Right cardiac atrium (tissue), 5 donors: ENCODE measurements at regions not wholly inside any gene's neighbourhood (a gene's known extent, or its start where the extent isn't known, plus 50 kb on each side); places are given as distances from the start of the nearest gene placed in this dataset.

ENCODE experiments used
- ATAC-seq, 2 donors: fragments of 200-7000 bp; cut with Tn5 transposase; one replicate each; pipeline versions ENCODE4 v1.8.0 to v1.9.1; 2020; ENCODE audit warnings: moderate library complexity in 2 of 2, mild to moderate bottlenecking in 1 of 2
- DNase-seq, 3 donors: peaks; one replicate each; pipeline ENCODE4 v3.0.0-alpha.2; 2020
- H3K27ac ChIP-seq: one replicate; pipeline ENCODE4 v1.5.1; 2013; ENCODE audit warnings: mild to moderate bottlenecking, low read length, control low read depth, moderate library complexity
- H3K27me3 ChIP-seq: one replicate; pipeline ENCODE4 v1.6.1; 2013; ENCODE audit not compliant: control insufficient read depth, insufficient read depth
- H3K4me1 ChIP-seq: one replicate; pipeline ENCODE4 v1.6.1; 2013; ENCODE audit warnings: low read length; ENCODE audit not compliant: control insufficient read depth, insufficient read depth
- H3K4me3 ChIP-seq: one replicate; pipeline ENCODE4 v1.5.1; 2013; ENCODE audit warnings: low read length, control low read depth
- H3K9me3 ChIP-seq: one replicate; pipeline ENCODE4 v1.6.1; 2013; ENCODE audit warnings: low read length; ENCODE audit not compliant: control insufficient read depth
- WGBS: extraction: QIAGEN DNeasy Blood & Tissue Kit; methylation state at CpG from one replicate; pipeline ENCODE4 v1.1.7; 2013; 5-methylcytosine and 5-hydroxymethylcytosine counted together
- intact Hi-C, 4 donors: fragments of 100-400 bp; cut with DNase I; formaldehyde crosslinking; loops; one replicate each; pipeline versions ENCODE4 v1.11.0 to v1.14.0; 2022 to 2023
- donor health status: healthy with polysubstance abuse.
- donor health status: DM: no; HTN: yes; CAD: no.
- donor health status: DM: no; HTN: no; CAD: no.
- donor health status: DM: no; HTN: yes; CAD: no; lungs with severe emphysema.
- donor health status: DM: yes; HTN: yes; CAD: no.

DNA sequence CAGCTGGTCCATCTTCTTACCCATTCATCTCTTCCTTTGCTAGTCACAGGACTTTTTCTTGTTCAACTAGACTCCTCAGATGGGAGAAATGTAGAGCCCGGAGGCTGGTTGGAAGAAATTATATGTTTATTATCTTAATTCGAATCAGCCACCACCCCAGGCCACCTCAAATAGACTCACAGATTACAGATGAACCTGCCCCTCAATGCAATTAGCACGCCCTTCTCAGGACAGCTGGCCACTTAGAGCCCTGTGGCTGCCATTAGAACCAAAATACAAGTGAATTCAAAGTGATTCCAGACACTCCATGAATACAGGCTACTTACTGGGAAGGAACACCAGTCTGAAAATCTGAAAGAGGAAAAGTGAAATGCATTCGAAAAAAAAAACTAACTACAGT is 176.4 kb downstream of the MAFB start:
- Histone ChIP-seq H3K9me3 (no peaks in the 10 kb centered on the region), H3K27me3 (no peaks in the 10 kb centered on the region), H3K4me1 (no peaks in the 10 kb centered on the region), H3K27ac (no peak overlapping the region), H3K4me3 (no peak overlapping the region)
- 87% methylated on average over 4 of the region's 4 CpGs for WGBS
- ATAC-seq (no peak), DNase-seq (no peak)
- intact Hi-C loops = no loop called here

DNA sequence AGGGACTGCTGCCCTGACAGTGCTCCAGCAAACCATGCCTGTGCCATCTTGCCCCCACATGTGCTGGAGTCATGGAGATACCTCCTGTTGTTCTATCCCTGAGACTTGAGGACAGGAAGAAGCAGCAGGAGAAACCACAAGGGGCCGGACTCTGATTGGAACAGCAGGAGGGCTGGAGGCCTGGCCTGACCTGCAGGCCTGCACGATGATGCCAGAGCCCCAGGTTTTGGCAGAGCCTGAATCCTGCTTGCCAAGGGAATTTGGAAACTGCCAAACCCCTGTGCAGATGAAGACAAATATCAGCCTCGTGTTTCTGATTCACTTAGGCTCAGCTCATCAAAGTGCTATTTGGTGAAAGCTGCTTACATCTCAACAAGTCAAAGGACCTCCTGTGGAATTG is 177.6 kb downstream of the MAFB start:
- Histone ChIP-seq H3K27me3 (no peaks in the 10 kb centered on the region), H3K4me1 (no peaks in the 10 kb centered on the region), H3K27ac (no peak overlapping the region), H3K9me3 (no peaks in the 10 kb centered on the region), H3K4me3 (no peak overlapping the region)
- ATAC-seq = no peak
- 46% methylated on average over 3 of the region's 3 CpGs for WGBS
- intact Hi-C loops = no loop called here
- DNase-seq = peak in 1 of 3 donors; percentile 25

DNA sequence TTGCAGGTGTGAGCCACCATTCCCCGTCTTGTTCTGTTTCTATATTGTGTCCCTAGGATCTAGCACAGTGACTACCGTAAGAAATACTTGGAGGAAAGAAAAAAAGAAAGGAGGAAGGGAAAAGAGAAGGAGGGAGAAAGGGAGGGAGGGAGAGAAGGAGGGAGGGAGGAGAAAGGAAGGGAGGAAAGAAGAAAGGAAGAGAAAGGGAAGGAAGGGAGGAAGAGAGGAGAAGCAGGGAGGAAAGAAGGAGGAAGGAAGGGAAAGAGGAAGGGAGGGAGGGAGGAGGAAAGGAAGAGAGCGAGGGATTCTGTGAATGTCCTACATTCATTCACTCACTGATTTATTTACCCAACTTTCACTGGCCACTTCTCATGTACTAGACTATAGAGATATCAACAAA is 178.4 kb downstream of the MAFB start:
- Histone ChIP-seq H3K27ac (no peak overlapping the region), H3K27me3 (no peaks in the 10 kb centered on the region), H3K4me1 (no peaks in the 10 kb centered on the region), H3K4me3 (no peak overlapping the region), H3K9me3 (no peaks in the 10 kb centered on the region)
- 85% methylated on average over 3 of the region's 3 CpGs for WGBS
- ATAC-seq (no peak), DNase-seq (no peak)
- intact Hi-C loops = no loop called here

DNA sequence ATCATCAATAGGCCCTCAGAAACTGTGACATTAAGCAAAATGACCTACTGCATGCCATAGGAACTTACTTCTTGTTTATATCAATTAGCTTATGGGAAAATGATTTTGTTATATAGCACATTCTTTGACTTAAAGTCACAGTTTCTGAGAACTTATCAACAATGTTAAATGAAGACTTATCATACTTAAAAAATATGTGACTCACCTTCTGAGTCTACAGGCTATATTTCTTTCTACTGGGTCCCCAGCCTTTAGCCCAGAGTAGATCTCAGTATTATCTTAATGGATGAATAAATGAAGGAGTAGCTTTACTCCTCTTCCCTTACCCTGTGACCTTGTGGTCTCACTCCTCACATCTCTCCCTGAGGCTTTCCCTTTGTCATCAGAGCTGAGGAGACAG is 180.2 kb downstream of the MAFB start:
- Histone ChIP-seq H3K4me1 (no peaks in the 10 kb centered on the region), H3K27me3 (no peaks in the 10 kb centered on the region), H3K4me3 (no peak overlapping the region), H3K27ac (no peak overlapping the region), H3K9me3 (no peaks in the 10 kb centered on the region)
- intact Hi-C loops = no loop called here
- ATAC-seq (no peak), DNase-seq (no peak)

DNA sequence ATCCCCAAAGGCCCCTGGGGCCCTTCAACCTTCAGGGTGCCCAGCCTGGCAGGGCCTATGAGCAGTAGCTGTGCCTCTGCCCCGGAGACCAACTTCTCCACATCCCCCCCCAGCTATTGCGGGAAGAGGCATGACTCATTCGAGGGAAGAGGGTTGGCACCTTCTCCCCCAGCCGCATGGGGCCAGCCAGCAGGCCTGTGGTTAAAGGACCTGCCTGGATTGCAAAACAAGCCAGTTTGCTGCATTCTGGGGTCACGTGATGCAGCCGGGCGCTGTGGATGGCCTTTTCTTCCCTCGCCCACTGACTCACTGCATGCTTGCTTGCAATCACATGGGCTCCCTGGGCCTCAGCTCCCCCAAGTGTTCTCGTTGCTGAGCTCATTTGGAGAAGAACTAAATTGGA is 182.5 kb downstream of the MAFB start:
- WGBS = 67% methylated on average over 9 of the region's 9 CpGs
- intact Hi-C loops = no loop called here

DNA sequence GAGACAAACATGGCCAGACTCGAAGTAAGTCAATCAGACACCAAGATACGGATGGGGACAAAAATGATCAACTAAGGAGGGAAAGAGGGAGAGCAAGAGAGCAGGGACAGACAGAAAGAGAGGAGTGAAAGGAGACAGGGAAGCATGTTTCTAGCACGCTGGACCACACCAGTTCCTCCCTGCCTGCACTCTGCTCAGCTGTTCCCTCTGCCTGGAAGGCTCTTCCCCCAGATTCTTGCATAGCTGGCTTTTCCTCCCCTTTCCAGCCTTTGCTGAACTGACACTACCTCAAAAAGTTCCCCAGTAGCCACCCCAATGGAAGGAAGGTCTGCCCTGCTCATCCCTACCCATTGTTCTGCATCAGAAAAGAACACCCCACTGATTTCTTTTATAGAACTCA is 185.9 kb downstream of the MAFB start:
- intact Hi-C loops = no loop called here
- Histone ChIP-seq H3K27me3 (no peaks in the 10 kb centered on the region), H3K9me3 (no peaks in the 10 kb centered on the region), H3K27ac (no peak overlapping the region), H3K4me1 (no peaks in the 10 kb centered on the region), H3K4me3 (no peak overlapping the region)
- WGBS = 67% methylated on average over 3 of the region's 3 CpGs
- DNase-seq (peak in 1 of 3 donors; percentile 46), ATAC-seq (peak in 1 of 2 donors; percentile 34)

More for the DNA sequence above, 182.5 kb downstream of the MAFB start:
- no peaks in the 10 kb centered on the region for H3K27me3 ChIP-seq
- no peaks in the 10 kb centered on the region for H3K4me1 ChIP-seq
- ATAC-seq = peak; percentile 81 to 86
- no peaks in the 10 kb centered on the region for H3K9me3 ChIP-seq
- peak; percentile 88 to 92 (median 91) for DNase-seq
- H3K27ac ChIP-seq = no peak overlapping the region
- H3K4me3 ChIP-seq = no peak overlapping the region

DNA sequence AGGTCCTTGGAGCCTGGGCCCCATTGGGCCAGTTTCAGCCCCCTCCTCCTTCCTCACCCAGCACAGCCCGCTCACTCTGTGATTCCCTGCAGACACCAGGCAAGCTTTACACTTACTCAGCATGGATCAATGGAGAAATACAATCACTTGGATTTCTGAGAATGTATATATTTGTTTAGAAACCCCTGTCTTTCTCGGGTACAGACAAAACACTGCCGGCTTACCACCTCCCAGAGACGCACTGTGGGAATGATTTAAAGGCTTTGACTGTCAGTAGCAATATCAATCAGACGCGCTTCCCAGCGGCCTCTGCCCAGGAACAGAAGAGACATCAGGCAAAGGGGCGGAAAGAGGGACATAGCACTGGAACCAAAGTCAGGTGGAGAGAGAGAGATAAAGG is 186.5 kb downstream of the MAFB start:
- 62% methylated on average over 8 of the region's 8 CpGs for WGBS
- Histone ChIP-seq H3K27ac (no peak overlapping the region), H3K9me3 (no peaks in the 10 kb centered on the region), H3K4me3 (no peak overlapping the region), H3K27me3 (no peaks in the 10 kb centered on the region), H3K4me1 (no peaks in the 10 kb centered on the region)
- intact Hi-C loops = no loop called here
- DNase-seq = no peak
- ATAC-seq = no peak

DNA sequence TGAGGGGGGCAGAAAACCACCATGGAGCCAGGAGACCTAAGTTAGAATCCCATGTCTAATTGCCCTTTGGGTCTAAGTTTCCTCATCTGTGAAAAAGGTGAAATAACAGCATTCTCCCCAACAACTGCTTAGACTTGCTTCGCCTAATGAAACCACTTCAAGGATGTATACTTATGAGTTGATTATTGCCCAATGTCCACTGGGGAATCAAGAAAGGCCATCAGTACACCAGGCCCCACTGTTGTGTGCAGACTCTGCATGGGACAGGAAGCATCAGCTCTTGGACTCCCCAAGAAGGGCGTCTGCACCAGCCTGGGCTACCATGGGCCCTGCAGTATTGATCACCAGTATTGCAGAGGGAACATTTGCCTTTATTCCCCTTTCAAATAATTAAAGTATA is 189.6 kb downstream of the MAFB start:
- no peak for ATAC-seq
- no peak for DNase-seq
- no peaks in the 10 kb centered on the region for H3K27me3 ChIP-seq
- no peak overlapping the region for H3K27ac ChIP-seq
- WGBS = 85% methylated on average over 2 of the region's 2 CpGs
- no peak overlapping the region for H3K4me3 ChIP-seq
- intact Hi-C loops = no loop called here
- no peaks in the 10 kb centered on the region for H3K9me3 ChIP-seq
- H3K4me1 ChIP-seq = no peaks in the 10 kb centered on the region

DNA sequence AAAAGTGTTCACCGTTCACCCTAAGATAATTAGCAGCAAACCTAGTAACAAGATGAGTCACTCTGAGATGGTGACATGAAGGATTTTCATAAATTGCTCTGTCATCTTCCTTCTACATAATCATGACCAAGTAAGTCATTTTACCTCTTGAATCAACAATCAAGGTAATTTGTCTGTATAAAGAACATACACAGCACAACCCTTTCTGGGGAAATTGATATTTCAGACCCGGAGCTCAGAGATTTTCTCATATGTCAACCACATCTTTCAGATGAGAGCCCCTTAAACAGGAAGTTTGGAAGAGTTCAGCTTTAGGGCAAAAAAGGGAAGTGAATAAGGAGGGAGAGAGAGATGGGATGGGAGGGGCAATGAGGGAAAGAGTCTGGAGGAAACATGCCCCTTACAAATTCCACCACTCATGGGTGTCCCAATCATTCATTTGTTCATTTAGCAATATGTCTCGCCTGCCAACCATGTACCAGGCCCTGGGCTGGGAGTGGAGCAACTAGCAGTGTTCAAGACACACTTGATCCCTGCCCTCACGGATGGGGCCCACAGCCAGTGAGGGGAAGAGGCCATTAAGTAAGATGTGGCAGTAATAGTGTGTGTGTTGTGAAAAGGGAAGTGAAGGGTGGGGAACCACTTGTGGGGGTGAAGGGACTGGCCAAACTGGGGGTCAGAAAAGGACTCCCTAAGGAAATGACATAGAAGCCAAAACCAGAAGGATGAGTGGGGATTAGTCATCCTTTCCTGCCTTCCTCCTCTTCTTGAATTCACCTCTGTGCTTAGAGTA is 190.9 kb downstream of the MAFB start:
- Histone ChIP-seq H3K4me3 (no peak overlapping the region), H3K27ac (no peak overlapping the region), H3K27me3 (no peaks in the 10 kb centered on the region), H3K9me3 (no peaks in the 10 kb centered on the region), H3K4me1 (no peaks in the 10 kb centered on the region)
- WGBS = 63% methylated on average over 4 of the region's 4 CpGs
- DNase-seq (peak; percentile 64 to 79 (median 76)), ATAC-seq (peak; percentile 72 to 80)
- intact Hi-C loops = no loop called here

DNA sequence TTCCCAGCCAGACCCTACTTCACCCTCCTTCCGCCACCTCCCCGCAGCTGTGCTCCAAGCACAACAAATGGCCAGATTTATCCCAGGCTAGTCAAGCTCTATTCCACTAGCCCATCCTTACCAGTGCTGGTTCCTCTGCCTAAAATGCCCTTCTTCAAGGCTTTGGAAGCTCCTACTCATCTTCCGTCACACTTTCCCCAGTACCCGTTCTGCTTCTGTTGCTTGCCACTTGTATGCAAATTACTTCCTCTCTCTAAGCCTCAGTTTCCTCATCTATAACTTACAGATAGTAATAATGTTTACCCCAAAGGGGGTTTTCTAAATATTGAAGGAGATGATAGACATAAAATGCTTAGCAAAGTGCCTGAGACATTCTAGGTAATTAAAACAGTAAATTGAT is 193.1 kb downstream of the MAFB start:
- DNase-seq (no peak), ATAC-seq (no peak)
- Histone ChIP-seq H3K27me3 (no peaks in the 10 kb centered on the region), H3K27ac (no peak overlapping the region), H3K4me3 (no peak overlapping the region), H3K4me1 (no peaks in the 10 kb centered on the region), H3K9me3 (no peaks in the 10 kb centered on the region)
- 89% methylated on average over 4 of the region's 4 CpGs for WGBS
- intact Hi-C loops = no loop called here

DNA sequence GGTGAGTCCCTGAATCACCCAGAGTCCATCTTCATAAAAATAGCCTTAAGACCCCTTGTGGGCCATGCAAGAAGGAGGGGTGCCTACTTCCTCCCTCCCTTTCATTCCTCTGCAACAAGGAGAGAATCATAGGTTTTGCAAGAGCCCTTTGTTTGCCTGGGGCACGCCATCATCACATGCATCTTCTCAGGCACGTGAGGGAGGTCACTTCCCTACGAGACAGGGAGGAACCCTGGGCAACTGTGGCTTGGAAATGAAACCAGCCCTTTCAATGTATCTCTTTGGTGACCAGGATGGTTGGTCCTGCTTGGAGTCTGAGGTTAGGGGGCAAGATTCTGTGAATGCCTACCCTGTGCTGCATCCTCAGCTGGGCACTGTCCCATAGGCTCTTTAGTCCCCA is 194.8 kb downstream of the MAFB start:
- Histone ChIP-seq H3K9me3 (no peaks in the 10 kb centered on the region), H3K27me3 (no peaks in the 10 kb centered on the region), H3K27ac (no peak overlapping the region), H3K4me3 (no peak overlapping the region), H3K4me1 (no peaks in the 10 kb centered on the region)
- intact Hi-C loops = no loop called here
- WGBS = 77% methylated on average over 3 of the region's 3 CpGs
- DNase-seq (peak; percentile 22 to 62 (median 55)), ATAC-seq (no peak)

DNA sequence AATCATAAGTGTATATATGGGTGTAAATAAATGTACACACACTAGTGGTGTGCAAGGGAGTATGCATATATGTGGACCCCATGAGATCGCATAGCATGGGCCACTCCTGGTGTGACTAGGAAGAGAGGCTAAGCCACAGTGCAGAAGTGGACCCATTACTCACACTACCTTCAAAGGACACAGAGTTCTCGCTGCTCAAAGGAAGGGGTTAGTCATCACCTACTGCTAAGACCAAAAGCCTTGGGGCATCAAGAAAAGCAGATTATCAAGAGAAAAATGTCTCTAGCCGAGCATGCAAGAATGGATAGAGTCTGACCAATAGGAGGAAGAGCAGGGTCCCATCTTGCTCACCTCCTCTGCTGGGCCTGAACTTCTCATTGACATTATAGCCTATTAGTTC is 195.5 kb downstream of the MAFB start:
- Histone ChIP-seq H3K9me3 (no peaks in the 10 kb centered on the region), H3K27me3 (no peaks in the 10 kb centered on the region), H3K27ac (peak overlapping the region; percentile 12), H3K4me1 (no peaks in the 10 kb centered on the region), H3K4me3 (no peak overlapping the region)
- ATAC-seq = peak in 1 of 2 donors; percentile 13
- intact Hi-C loops = no loop called here
- no peak for DNase-seq
- WGBS = 88% methylated on average over 3 of the region's 3 CpGs
